ENCODE measurements at regions not wholly inside any gene's neighbourhood (a gene's known extent, or its start where the extent isn't known, plus 50 kb on each side); places are given as distances from the start of the nearest gene placed in this dataset.

DNA sequence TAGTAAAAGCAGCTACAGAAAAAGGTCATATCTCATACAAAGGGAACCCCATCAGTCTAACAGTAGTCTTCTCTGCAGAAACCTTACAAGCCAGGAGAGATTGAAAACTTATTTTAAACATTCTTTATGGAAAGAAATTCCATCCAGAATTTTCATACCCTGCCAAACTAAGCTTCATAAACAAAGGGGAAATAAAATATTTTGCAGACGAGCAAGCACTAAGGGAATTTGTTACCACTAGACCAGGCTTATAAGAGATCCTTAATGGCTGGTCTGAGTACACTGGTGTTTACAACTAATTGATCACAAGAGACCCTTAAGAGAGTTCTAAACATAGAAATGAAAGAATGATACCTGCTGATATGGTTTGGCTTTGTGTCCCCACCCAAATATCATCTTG, 128.6 kb upstream of the TNFSF11 start:
- TF ChIP-seq CTCF (IDR thresholded peaks at IDR 0.05; ENCODE audit: insufficient read depth, low read length), result no peak
- TF ChIP-seq, protein P1, sequence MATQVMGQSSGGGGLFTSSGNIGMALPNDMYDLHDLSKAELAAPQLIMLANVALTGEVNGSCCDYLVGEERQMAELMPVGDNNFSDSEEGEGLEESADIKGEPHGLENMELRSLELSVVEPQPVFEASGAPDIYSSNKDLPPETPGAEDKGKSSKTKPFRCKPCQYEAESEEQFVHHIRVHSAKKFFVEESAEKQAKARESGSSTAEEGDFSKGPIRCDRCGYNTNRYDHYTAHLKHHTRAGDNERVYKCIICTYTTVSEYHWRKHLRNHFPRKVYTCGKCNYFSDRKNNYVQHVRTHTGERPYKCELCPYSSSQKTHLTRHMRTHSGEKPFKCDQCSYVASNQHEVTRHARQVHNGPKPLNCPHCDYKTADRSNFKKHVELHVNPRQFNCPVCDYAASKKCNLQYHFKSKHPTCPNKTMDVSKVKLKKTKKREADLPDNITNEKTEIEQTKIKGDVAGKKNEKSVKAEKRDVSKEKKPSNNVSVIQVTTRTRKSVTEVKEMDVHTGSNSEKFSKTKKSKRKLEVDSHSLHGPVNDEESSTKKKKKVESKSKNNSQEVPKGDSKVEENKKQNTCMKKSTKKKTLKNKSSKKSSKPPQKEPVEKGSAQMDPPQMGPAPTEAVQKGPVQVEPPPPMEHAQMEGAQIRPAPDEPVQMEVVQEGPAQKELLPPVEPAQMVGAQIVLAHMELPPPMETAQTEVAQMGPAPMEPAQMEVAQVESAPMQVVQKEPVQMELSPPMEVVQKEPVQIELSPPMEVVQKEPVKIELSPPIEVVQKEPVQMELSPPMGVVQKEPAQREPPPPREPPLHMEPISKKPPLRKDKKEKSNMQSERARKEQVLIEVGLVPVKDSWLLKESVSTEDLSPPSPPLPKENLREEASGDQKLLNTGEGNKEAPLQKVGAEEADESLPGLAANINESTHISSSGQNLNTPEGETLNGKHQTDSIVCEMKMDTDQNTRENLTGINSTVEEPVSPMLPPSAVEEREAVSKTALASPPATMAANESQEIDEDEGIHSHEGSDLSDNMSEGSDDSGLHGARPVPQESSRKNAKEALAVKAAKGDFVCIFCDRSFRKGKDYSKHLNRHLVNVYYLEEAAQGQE (IDR thresholded peaks at IDR 0.05; ENCODE audit: insufficient replicate concordance, low read depth), result no peak
- no peak for TF ChIP-seq POLR2AphosphoS5 (IDR thresholded peaks at IDR 0.05; ENCODE audit: low read depth)

Data from HL-60 (cell line).